Ammon's horn (tissue), 1 donor: ENCODE measurements at regions not wholly inside any gene's neighbourhood (a gene's known extent, or its start where the extent isn't known, plus 50 kb on each side); places are given as distances from the start of the nearest gene placed in this dataset.
"Not testable (repeated sequence)": the region's sequence is repeated elsewhere in the genome, so short reads cannot be mapped to it uniquely, and the experiment has no call there.

Experiments used
- DNase-seq: peaks from one replicate; pipeline ENCODE4 v3.0.0-alpha.2; 2016; ENCODE audit warnings: low spot score

GRCh38 chr22:22822106-22822505 is 65.5 kb upstream of the IGLL5 start:
- no peak for DNase-seq

- not testable (repeated sequence) for DNase-seq
Observed at GRCh38 chr22:22822553-22822952, 65.1 kb upstream of the IGLL5 start.

- DNase-seq, result no peak
Observed at GRCh38 chr22:22823131-22823810, 64.3 kb upstream of the IGLL5 start.

DNA sequence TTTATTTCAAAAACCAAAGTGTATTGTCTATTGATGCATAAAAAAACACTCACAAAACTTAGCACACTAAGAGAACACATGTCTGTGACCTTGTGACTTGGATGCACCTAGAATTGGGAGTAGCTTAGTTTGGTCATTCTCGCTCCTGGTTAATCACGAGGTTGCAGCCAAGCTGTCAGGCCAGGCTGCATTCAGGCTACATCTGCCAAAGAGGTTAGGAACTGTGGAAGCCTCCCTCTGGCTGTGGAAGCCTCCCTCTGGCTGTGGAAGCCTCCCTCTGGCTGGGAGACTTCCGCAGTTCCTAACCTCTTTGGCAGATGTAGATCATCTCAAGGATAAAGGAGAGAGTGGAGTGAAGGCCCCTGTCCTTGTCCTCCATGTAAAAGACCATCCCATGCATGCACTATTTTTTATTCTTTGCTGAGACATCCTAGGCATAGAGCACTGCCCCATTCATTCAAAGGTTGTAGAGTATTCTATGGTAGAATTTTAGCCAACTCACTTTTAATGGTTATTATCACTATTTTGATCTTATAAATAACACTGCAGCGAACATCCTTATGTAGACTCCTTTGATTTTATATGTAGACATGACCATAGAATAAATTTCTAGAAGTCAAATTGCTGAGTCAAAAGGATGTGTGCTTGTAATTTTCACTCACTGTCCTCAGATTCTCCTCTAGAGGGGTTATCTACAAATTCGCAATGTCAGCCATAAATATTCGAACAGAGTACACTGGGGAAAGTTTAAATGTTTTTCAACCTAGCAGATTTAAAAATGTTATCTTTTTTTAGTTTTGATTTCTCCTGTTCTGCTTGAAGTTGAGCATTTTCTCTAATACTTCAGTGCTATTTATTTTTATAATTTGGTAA is 63.0 kb upstream of the IGLL5 start:
- DNase-seq, result no peak

GRCh38 chr22:22825213-22825593 is 62.4 kb upstream of the IGLL5 start:
- no peak for DNase-seq

GRCh38 chr22:22827187-22827939 is 60.3 kb upstream of the IGLL5 start:
- DNase-seq, result no peak

GRCh38 chr22:22830193-22830592 is 57.4 kb upstream of the IGLL5 start:
- no peak for DNase-seq

DNA sequence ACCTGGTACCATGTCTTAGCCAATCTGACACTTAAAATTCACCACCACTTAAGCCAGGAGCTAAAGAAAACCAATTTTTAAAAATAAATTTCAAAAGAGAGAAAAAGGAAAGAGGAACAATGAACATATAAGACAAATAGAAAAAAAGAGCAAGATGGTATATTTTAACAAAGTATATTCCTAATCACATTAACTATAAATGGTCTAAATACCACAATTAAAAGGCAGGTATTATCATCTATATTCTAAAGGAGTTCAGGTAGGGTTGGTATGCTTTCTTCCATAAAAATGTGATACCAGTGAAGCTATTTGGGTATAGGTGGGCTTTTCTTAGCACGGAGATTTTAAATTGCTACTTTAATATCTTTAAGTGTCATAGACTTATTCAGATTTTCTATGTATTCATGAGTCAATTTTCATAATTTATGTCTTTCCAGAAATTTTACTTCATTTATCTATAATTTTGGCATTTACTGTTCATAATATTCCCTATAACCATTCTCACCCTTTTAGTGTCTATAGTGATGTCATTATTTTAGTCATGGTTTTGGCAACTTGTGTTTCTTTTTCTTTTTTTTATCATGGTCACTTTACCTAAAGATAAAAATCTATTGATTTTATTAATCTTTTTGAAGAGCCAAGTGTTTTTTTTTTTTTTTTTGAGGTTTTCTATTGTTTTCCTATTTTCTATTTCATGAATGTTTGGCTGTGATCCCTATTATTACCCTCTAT is 56.5 kb upstream of the IGLL5 start:
- no peak for DNase-seq

DNA sequence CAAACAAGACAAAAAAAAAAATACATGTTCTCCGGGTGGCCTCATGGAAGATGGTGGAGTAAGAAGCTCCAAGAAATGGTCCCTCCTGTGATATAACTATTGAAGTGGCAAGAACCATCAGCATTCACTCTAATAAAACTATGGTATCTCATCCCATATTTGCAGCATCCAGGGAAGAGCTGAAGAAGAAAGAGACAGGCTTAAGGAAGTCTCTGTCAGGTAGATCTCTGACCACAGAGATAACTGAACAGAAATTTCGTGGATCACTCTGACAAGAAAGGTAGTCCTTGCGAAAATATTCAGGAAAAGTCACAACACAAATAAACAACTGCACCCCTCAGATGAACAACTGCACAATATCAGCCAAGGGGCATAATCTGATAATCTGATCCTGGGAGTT is 54.6 kb upstream of the IGLL5 start:
- no peak for DNase-seq

DNA sequence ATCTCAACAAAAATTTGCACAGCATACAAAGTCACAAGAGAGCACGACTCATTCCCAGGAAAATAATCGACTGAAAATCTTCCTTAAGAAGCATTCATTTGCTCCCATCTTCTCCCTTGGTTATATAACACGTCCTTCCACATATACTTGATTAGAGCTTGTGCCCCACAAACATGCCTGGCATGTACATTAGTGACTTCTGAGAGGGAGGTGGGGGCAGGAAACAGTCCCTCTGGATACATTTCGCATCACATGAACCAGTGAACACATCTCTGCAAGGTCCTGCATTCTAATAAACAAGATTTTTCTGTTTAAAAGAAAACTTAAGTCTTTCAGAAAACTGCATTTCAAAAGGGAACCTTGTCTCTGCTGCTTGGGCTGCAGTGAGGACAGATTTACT is 54.1 kb upstream of the IGLL5 start:
- no peak for DNase-seq

DNA sequence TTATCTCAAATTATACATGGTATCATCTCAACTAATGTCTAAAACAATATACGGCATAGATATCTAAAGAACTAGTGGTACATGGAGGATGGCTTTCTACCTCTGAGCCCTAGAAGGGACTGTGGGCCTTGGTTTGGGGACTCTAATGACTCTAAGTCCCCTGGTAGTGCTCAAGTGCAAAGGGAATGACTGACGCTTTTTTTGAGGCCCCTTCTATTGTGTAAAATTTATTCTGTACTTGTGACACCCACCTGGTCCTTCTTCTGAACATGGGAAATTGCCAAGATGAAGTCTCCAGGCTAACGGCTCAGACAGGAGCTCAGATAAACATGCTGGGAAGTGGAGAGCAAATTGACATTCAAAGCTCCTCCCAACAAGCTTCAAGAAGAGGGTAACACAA is 53.4 kb upstream of the IGLL5 start:
- no peak for DNase-seq

DNA sequence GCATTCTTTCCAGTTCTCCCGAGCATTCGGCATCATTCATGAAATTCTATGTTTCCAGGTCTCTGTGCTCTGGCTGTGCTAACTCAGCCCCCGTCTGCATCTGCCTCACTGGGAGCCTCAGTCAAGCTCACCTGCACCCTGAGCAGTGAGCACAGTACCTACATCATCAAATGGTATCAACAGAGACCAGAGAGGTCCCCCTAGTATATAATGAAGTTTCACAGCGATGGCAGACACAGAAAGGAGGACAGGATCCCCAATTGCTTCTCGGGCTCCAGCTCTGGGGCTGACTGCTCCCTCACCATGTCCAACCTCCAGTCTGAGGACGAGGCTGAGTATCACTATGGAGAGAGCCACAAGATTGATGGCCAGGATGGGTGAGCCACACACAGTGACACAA is 52.8 kb upstream of the IGLL5 start:
- DNase-seq, result no peak

- no peak for DNase-seq
Observed at GRCh38 chr22:22835242-22835641, 52.4 kb upstream of the IGLL5 start.

- no peak for DNase-seq
Observed at GRCh38 chr22:22835771-22836291, 51.8 kb upstream of the IGLL5 start.

DNA sequence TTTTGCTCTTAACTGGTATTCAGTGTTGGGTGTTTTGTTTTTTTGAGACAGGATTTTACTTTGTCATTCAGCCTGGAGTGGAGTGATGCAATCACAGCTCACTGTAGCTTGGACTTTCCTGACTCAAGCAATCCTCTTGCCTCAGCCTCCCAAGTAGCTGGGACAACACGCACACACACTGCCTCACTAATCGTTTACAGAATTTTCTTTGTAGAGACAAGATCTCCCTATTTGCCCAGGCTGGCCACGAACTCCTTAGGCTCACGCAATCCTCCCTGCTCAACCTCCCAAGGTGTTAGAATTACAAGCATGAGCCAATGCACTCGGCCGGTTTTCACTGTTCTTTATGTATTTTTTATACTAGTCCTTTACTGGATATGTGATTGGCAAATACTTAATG is 51.0 kb upstream of the IGLL5 start:
- DNase-seq, result no peak
